ENCODE measurements at regions not wholly inside any gene's neighbourhood (a gene's known extent, or its start where the extent isn't known, plus 50 kb on each side); places are given as distances from the start of the nearest gene placed in this dataset.
"Not testable (repeated sequence)": the region's sequence is repeated elsewhere in the genome, so short reads cannot be mapped to it uniquely, and the experiment has no call there.

GRCh38 chr10:33833566-33833965 is 499.1 kb upstream of the NRP1 start:
- WGBS, 4 donors, result 87 to 96% (median 93%) methylated on average over 4 to 5 of the region's 5 CpGs
- no peak for DNase-seq
- Histone ChIP-seq H3K9me3 (replicated peaks in 1 of 3) (no peaks in the 10 kb centered on the region), H3K27ac (no peak overlapping the region), H3K4me1 (replicated peaks in 1 of 2) (no peaks in the 10 kb centered on the region), H3K27me3 (no peaks in the 10 kb centered on the region), H3K4me3 (no peak overlapping the region), H3K36me3 (replicated peaks in 1 of 2) (no peaks in the 10 kb centered on the region)
- intact Hi-C loops (cut with DNase I), result no loop called here
- no peak for TF ChIP-seq CTCF (IDR thresholded peaks at IDR 0.05)
- TF ChIP-seq POLR2A (IDR thresholded peaks at IDR 0.05), result no peak

GRCh38 chr10:33832124-33832787 is 497.8 kb upstream of the NRP1 start:
- no peak for DNase-seq
- H3K9me3 ChIP-seq (replicated peaks in 1 of 3), result no peaks in the 10 kb centered on the region
- no peak for TF ChIP-seq POLR2A (IDR thresholded peaks at IDR 0.05)
- 65 to 78% (median 69%) methylated on average over 4 of the region's 4 CpGs for WGBS, 4 donors
- H3K27me3 ChIP-seq, result no peaks in the 10 kb centered on the region
- H3K36me3 ChIP-seq (replicated peaks in 1 of 2), result no peaks in the 10 kb centered on the region
- no peaks in the 10 kb centered on the region for H3K4me1 ChIP-seq (replicated peaks in 1 of 2)
- no peak overlapping the region for H3K27ac ChIP-seq
- intact Hi-C loops (cut with DNase I), result no loop called here
- H3K4me3 ChIP-seq, result no peak overlapping the region

- Histone ChIP-seq H3K9me3 (replicated peaks in 1 of 3) (no peaks in the 10 kb centered on the region), H3K27ac (no peak overlapping the region), H3K4me3 (no peak overlapping the region), H3K27me3 (no peaks in the 10 kb centered on the region), H3K4me1 (replicated peaks in 1 of 2) (no peaks in the 10 kb centered on the region), H3K36me3 (replicated peaks in 1 of 2) (no peaks in the 10 kb centered on the region)
- intact Hi-C loops (cut with DNase I), result no loop called here
- WGBS, 4 donors, result 50 to 82% (median 63%) methylated on average over 2 of the region's 2 CpGs
- DNase-seq, result no peak
- TF ChIP-seq POLR2A (IDR thresholded peaks at IDR 0.05) (no peak), CTCF (IDR thresholded peaks at IDR 0.05) (no peak)
Observed at GRCh38 chr10:33831591-33831990, 497.1 kb upstream of the NRP1 start.

GRCh38 chr10:33829899-33830298 is 495.4 kb upstream of the NRP1 start:
- H3K4me3 ChIP-seq; DNase-seq; intact Hi-C loops (cut with DNase I); H3K27ac ChIP-seq; H3K4me1 ChIP-seq (replicated peaks in 1 of 2); H3K9me3 ChIP-seq (replicated peaks in 1 of 3); H3K36me3 ChIP-seq (replicated peaks in 1 of 2); H3K27me3 ChIP-seq: not testable (repeated sequence)
- WGBS, 4 donors, result 85 to 96% (median 91%) methylated on average over 3 of the region's 3 CpGs

GRCh38 chr10:33828592-33828991 is 494.1 kb upstream of the NRP1 start:
- DNase-seq, result no peak
- Histone ChIP-seq H3K36me3 (replicated peaks in 1 of 2) (no peaks in the 10 kb centered on the region), H3K4me1 (replicated peaks in 1 of 2) (no peaks in the 10 kb centered on the region), H3K27me3 (no peaks in the 10 kb centered on the region), H3K27ac (no peak overlapping the region), H3K9me3 (replicated peaks in 1 of 3) (no peaks in the 10 kb centered on the region), H3K4me3 (no peak overlapping the region)
- intact Hi-C loops (cut with DNase I), result no loop called here
- TF ChIP-seq CTCF (IDR thresholded peaks at IDR 0.05), result no peak
- TF ChIP-seq POLR2A (IDR thresholded peaks at IDR 0.05), result no peak
- WGBS, 4 donors, result 83 to 89% (median 87%) methylated on average over 4 of the region's 4 CpGs

Data from adrenal gland (tissue), 9 donors.